ENCODE measurements at regions not wholly inside any gene's neighbourhood (a gene's known extent, or its start where the extent isn't known, plus 50 kb on each side); places are given as distances from the start of the nearest gene placed in this dataset.

- TF ChIP-seq POLR2A (IDR thresholded peaks at IDR 0.05; ENCODE audit: low read length) = no peak
- no peak for TF ChIP-seq GATA1 (IDR thresholded peaks at IDR 0.05; ENCODE audit: low read depth, low read length)
Measured at GRCh38 chr2:236793023-236794011, 223.7 kb downstream of the ACKR3 start.

Measured in erythroblast (primary cell).